Pancreas (tissue), 10 donors: ENCODE measurements at regions not wholly inside any gene's neighbourhood (a gene's known extent, or its start where the extent isn't known, plus 50 kb on each side); places are given as distances from the start of the nearest gene placed in this dataset.

Experiments
- ATAC-seq, 4 donors: fragments of 200-7000 bp; cut with Tn5 transposase; one replicate each; pipeline versions ENCODE4 v1.8.0 to v1.9.1; 2020; ENCODE audit warnings: mild to moderate bottlenecking in 4 of 4, moderate library complexity in 4 of 4
- DNase-seq, 6 donors: peaks; one replicate each; pipeline ENCODE4 v3.0.0-alpha.2; 2020
- FAIRE-seq: peaks from 2 replicates; lab custom pipeline; 2012; peaks lifted over from hg19 to GRCh38; lab: Jason Lieb, UNC
- H3K27ac ChIP-seq, 4 donors: fragments of 200-600 bp; sonication (generic); 1 replicate in 3 of 4; 2 replicates in 1 of 4; pipeline versions ENCODE4 v1.5.0 to v1.8.0; 2020
- H3K27me3 ChIP-seq, 4 donors: fragments of 200-600 bp; one replicate each; pipeline ENCODE4 v1.8.0; 2021
- H3K36me3 ChIP-seq, 3 donors: fragments of 200-600 bp; sonication (generic) in 1 of 3; one replicate each; pipeline versions ENCODE4 v1.5.0 to v1.8.0; 2020 to 2021
- H3K4me1 ChIP-seq, 3 donors: fragments of 200-600 bp; one replicate each; pipeline ENCODE4 v1.8.0; 2021
- H3K4me3 ChIP-seq, 4 donors: fragments of 200-600 bp; sonication (generic) in 2 of 4; one replicate each; pipeline versions ENCODE4 v1.5.0 to v1.8.0; 2020 to 2021
- H3K9me3 ChIP-seq, 4 donors: fragments of 200-600 bp; one replicate each; pipeline ENCODE4 v1.8.0; 2021
- CTCF ChIP-seq, 4 donors: fragments of 200-600 bp; sonication (generic) in 3 of 4; IDR thresholded peaks; one replicate each; pipeline versions ENCODE4 v1.5.0 to v1.8.0; 2021; ENCODE audit warnings: antibody characterized with exemption in 4 of 4
- WGBS, 2 donors: extraction: QIAGEN DNeasy Blood & Tissue Kit; methylation state at CpG; one replicate each; pipeline ENCODE4 v1.1.7; 2013; 5-methylcytosine and 5-hydroxymethylcytosine counted together
- intact Hi-C, 3 donors: fragments of 100-400 bp; cut with DNase I; formaldehyde crosslinking; loops; one replicate each; pipeline versions ENCODE4 v1.11.1 to v1.14.2; 2022
- donor health status: healthy with polysubstance abuse.
- donor health status: DM: no; HTN: no; CAD: no; lungs with moderate emphysema.
- donor health status: DM: no; HTN: no; CAD: no.
- donor health status: control.
- donor health status: control.
- donor health status: Bipolar disorder and iron deficiency.
- donor health status: DM: yes; HTN: yes; CAD: no.
- donor health status: DM: no; HTN: no; CAD: no.
- donor health status: DM: no; HTN: no; CAD: no.
- donor health status: DM: yes; HTN: yes; CAD: no.

- 72 to 75% methylated on average over 16 of the region's 16 CpGs for WGBS, 2 donors
- H3K9me3 ChIP-seq = no peaks in the 10 kb centered on the region
- intact Hi-C loops = no loop called here
- no peaks in the 10 kb centered on the region for H3K27me3 ChIP-seq
- H3K4me1 ChIP-seq = peaks cover 0 to 8% (median 0%) of the 10 kb centered on the region in 3 donors
- TF ChIP-seq CTCF (IDR thresholded peaks at IDR 0.05) = no peak
- H3K4me3 ChIP-seq = no peak overlapping the region
- ATAC-seq (peak in 1 of 4 donors; percentile 4), FAIRE-seq (no peak), DNase-seq (no peak)
- H3K36me3 ChIP-seq = no peaks in the 10 kb centered on the region
- H3K27ac ChIP-seq = no peak overlapping the region
These were observed 116.0 kb upstream of the NCOR2 start for GRCh38 chr12:124683152-124684124.

- intact Hi-C loops = no loop called here
- 83 to 86% methylated on average over 17 of the region's 17 CpGs for WGBS, 2 donors
- DNase-seq (no peak), FAIRE-seq (no peak), ATAC-seq (peak in 2 of 4 donors; percentile 10 to 15)
- Histone ChIP-seq H3K36me3 (no peaks in the 10 kb centered on the region), H3K4me1 (peaks cover 0 to 8% (median 0%) of the 10 kb centered on the region in 3 donors), H3K27ac (peak overlapping the region in 1 of 4 donors; percentile 36), H3K9me3 (no peaks in the 10 kb centered on the region), H3K27me3 (no peaks in the 10 kb centered on the region), H3K4me3 (no peak overlapping the region)
- TF ChIP-seq CTCF (IDR thresholded peaks at IDR 0.05) = no peak
These were observed 115.2 kb upstream of the NCOR2 start for GRCh38 chr12:124682425-124683151.

GRCh38 chr12:124681779-124682391, 114.5 kb upstream of the NCOR2 start:
- H3K27ac ChIP-seq = peak overlapping the region in 2 of 4 donors; percentile 5 to 39
- intact Hi-C loops = no loop called here
- WGBS, 2 donors = 80 to 86% methylated on average over 16 of the region's 16 CpGs
- H3K27me3 ChIP-seq = no peaks in the 10 kb centered on the region
- peaks cover 0 to 8% (median 0%) of the 10 kb centered on the region in 3 donors for H3K4me1 ChIP-seq
- H3K36me3 ChIP-seq = no peaks in the 10 kb centered on the region
- DNase-seq (no peak), ATAC-seq (peak in 2 of 4 donors; percentile 7 to 16), FAIRE-seq (no peak)
- H3K9me3 ChIP-seq = no peaks in the 10 kb centered on the region
- no peak for TF ChIP-seq CTCF (IDR thresholded peaks at IDR 0.05)
- no peak overlapping the region for H3K4me3 ChIP-seq

- no peak for FAIRE-seq
- intact Hi-C loops = no loop called here
- peak overlapping the region in 2 of 4 donors; percentile 5 to 39 for H3K27ac ChIP-seq
- peaks cover 0 to 8% (median 0%) of the 10 kb centered on the region in 3 donors for H3K4me1 ChIP-seq
- no peak overlapping the region for H3K4me3 ChIP-seq
- no peak for DNase-seq
- no peak for TF ChIP-seq CTCF (IDR thresholded peaks at IDR 0.05)
- ATAC-seq = peak in 3 of 4 donors; percentile 58 to 70 (median 62)
- no peaks in the 10 kb centered on the region for H3K36me3 ChIP-seq
- WGBS, 2 donors = 73 to 78% methylated on average over 21 of the region's 21 CpGs
- no peaks in the 10 kb centered on the region for H3K9me3 ChIP-seq
- no peaks in the 10 kb centered on the region for H3K27me3 ChIP-seq
These were observed 113.7 kb upstream of the NCOR2 start for GRCh38 chr12:124680863-124681778.
